ENCODE measurements at regions not wholly inside any gene's neighbourhood (a gene's known extent, or its start where the extent isn't known, plus 50 kb on each side); places are given as distances from the start of the nearest gene placed in this dataset.
"Not testable (repeated sequence)": the region's sequence is repeated elsewhere in the genome, so short reads cannot be mapped to it uniquely, and the experiment has no call there.

DNA sequence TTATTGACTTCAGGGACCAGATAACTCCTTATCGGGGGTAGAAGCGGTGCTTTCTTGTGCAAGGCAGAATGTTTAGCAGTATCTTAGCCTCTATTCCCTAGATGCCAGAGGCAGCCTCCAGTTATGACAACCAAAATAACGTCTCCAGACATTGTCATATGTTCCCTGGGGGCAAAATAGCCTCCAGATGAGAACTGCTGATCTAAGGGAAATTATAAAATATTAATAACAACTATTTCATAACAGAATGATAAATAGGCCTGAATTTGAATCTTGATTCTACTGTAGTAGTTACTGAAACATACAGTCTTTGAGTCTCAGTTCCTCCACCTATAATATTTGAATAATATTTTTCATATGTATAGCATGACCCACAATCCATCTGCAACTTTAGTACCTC, 1431.3 kb downstream of the ZPLD1 start:
- TF ChIP-seq, protein P1, sequence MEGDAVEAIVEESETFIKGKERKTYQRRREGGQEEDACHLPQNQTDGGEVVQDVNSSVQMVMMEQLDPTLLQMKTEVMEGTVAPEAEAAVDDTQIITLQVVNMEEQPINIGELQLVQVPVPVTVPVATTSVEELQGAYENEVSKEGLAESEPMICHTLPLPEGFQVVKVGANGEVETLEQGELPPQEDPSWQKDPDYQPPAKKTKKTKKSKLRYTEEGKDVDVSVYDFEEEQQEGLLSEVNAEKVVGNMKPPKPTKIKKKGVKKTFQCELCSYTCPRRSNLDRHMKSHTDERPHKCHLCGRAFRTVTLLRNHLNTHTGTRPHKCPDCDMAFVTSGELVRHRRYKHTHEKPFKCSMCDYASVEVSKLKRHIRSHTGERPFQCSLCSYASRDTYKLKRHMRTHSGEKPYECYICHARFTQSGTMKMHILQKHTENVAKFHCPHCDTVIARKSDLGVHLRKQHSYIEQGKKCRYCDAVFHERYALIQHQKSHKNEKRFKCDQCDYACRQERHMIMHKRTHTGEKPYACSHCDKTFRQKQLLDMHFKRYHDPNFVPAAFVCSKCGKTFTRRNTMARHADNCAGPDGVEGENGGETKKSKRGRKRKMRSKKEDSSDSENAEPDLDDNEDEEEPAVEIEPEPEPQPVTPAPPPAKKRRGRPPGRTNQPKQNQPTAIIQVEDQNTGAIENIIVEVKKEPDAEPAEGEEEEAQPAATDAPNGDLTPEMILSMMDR (IDR thresholded peaks at IDR 0.05), result no peak
- intact Hi-C loops (cut with DNase I), result no loop called here
- Histone ChIP-seq H3K4me1 (no peaks in the 10 kb centered on the region), H3K9me3 (no peaks in the 10 kb centered on the region), H3K27me3 (no peaks in the 10 kb centered on the region), H3K4me3 (no peak overlapping the region), H3K36me3 (no peaks in the 10 kb centered on the region), H3K27ac (no peak overlapping the region)
- ATAC-seq, result no peak
- DNase-seq, result no peak

GRCh38 chr3:103873021-103873420, 1438.2 kb downstream of the ZPLD1 start:
- TF ChIP-seq, protein P1 (IDR thresholded peaks at IDR 0.05), result no peak
- no peaks in the 10 kb centered on the region for H3K27me3 ChIP-seq
- intact Hi-C loops (cut with DNase I), result no loop called here
- ATAC-seq, result no peak
- H3K4me3 ChIP-seq, result no peak overlapping the region
- H3K36me3 ChIP-seq, result no peaks in the 10 kb centered on the region
- DNase-seq, result no peak
- no peaks in the 10 kb centered on the region for H3K9me3 ChIP-seq
- no peak overlapping the region for H3K27ac ChIP-seq
- H3K4me1 ChIP-seq, result no peaks in the 10 kb centered on the region

DNA sequence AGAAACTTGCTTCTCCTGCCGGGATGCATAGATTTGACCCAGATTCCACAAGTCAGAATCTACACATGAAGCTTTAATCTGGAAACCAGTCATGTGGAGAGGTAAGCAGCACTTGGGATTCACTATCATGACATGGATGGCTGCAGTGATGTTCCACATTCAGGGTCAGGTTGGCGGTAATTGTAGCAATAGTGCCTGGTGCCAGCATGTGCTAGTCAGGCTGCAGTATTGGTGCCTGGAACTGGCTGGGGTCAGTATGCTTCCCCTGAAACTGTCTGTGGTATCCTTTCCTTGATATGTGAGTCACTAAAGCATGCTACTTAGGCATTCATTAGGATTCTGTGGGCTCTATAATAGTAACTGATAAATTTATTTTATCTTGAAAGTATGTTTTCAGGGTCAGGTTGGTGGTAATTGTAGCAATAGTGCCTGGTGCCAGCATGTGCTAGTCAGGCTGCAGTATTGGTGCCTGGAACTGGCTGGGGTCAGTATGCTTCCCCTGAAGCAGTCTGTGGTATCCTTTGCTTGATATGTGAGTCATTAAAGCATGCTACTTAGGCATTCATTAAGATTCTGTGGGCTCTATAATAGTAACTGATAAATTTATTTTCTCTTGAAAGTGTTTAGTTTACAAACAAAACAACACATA, 1439.2 kb downstream of the ZPLD1 start:
- TF ChIP-seq, protein P1 (IDR thresholded peaks at IDR 0.05), result no peak
- Histone ChIP-seq H3K4me1 (no peaks in the 10 kb centered on the region), H3K4me3 (no peak overlapping the region), H3K9me3 (no peaks in the 10 kb centered on the region), H3K27me3 (no peaks in the 10 kb centered on the region), H3K36me3 (no peaks in the 10 kb centered on the region), H3K27ac (no peak overlapping the region)
- ATAC-seq (no peak), DNase-seq (no peak)
- intact Hi-C loops (cut with DNase I), result no loop called here

DNA sequence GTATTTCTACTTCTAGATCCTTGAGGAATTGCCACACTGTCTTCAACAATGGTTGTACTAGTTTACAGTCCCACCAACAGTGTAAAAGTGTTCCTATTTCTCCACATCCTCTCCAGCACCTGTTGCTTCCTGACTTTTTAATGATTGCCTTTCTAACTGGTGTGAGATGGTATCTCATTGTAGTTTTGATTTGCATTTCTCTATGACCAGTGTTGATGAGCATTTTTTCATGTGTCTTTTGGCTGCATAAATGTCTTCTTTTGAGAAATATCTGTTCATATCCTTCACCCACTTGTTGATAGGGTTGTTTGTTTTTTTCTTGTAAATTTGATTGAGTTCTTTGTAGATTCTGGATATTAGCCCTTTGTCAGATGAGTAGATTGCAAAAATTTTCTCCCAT, 1447.0 kb downstream of the ZPLD1 start:
- H3K9me3 ChIP-seq, result not testable (repeated sequence)

DNA sequence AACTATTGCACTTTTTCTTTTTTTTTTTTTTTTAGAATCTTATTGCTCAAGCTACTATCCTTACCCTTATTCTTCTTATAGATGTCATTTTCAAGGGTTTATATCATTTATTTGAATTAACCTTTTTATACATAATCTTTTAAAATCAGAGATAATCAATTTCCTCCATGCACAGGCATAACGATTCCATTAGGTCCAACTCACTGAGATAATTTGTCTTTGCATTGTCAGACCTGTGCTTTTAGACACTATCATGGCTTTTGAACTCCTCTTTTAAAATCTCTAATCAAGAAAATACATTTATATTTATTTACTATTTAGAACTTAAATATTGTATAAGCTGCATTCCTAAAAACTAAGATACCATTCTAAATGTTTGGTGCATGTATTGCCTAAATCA, 1454.9 kb downstream of the ZPLD1 start:
- ATAC-seq, result no peak
- H3K36me3 ChIP-seq, result no peaks in the 10 kb centered on the region
- intact Hi-C loops (cut with DNase I), result no loop called here

More for the DNA sequence above, 1447.0 kb downstream of the ZPLD1 start:
- ATAC-seq; H3K4me3 ChIP-seq; H3K27ac ChIP-seq; intact Hi-C loops (cut with DNase I); H3K27me3 ChIP-seq; H3K36me3 ChIP-seq; DNase-seq; H3K4me1 ChIP-seq: not testable (repeated sequence)

GRCh38 chr3:103894162-103894822, 1459.5 kb downstream of the ZPLD1 start:
- DNase-seq (no peak), ATAC-seq (no peak)
- no peaks in the 10 kb centered on the region for H3K27me3 ChIP-seq
- no peaks in the 10 kb centered on the region for H3K9me3 ChIP-seq
- TF ChIP-seq, protein P1 (IDR thresholded peaks at IDR 0.05), result no peak
- intact Hi-C loops (cut with DNase I), result no loop called here
- H3K36me3 ChIP-seq, result no peaks in the 10 kb centered on the region
- no peak overlapping the region for H3K27ac ChIP-seq
- H3K4me3 ChIP-seq, result no peak overlapping the region
- no peaks in the 10 kb centered on the region for H3K4me1 ChIP-seq

More for the DNA sequence above, 1454.9 kb downstream of the ZPLD1 start:
- no peaks in the 10 kb centered on the region for H3K4me1 ChIP-seq
- no peak for DNase-seq
- TF ChIP-seq, protein P1 (IDR thresholded peaks at IDR 0.05), result no peak
- no peaks in the 10 kb centered on the region for H3K27me3 ChIP-seq
- no peaks in the 10 kb centered on the region for H3K9me3 ChIP-seq
- no peak overlapping the region for H3K4me3 ChIP-seq
- H3K27ac ChIP-seq, result no peak overlapping the region

Data from upper lobe of right lung (tissue), 1 donor.